ENCODE measurements at regions not wholly inside any gene's neighbourhood (a gene's known extent, or its start where the extent isn't known, plus 50 kb on each side); places are given as distances from the start of the nearest gene placed in this dataset.
A peak's percentile ranks its signal among the peaks of the same experiment; 100 is the strongest.

DNA sequence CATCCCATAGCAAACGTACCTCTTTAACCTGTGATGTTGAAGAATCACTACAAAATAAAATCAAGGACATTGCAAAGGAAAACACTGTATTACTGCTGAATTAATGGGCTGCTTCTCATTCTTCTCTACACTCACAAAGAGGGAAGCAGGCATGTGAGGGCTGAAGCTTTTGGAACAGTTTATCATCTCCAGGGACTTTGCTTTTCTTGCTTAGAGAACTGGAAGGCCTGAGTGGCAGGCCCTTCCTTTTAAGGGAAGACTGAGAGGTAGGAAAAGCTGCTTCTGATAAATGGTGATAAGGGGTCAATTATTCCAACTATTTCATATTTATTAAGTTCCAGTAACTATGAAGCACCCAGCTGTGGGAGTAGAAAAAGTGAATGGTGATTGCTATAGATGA is 649.6 kb downstream of the NTRK3 start:
- TF ChIP-seq, protein P1, sequence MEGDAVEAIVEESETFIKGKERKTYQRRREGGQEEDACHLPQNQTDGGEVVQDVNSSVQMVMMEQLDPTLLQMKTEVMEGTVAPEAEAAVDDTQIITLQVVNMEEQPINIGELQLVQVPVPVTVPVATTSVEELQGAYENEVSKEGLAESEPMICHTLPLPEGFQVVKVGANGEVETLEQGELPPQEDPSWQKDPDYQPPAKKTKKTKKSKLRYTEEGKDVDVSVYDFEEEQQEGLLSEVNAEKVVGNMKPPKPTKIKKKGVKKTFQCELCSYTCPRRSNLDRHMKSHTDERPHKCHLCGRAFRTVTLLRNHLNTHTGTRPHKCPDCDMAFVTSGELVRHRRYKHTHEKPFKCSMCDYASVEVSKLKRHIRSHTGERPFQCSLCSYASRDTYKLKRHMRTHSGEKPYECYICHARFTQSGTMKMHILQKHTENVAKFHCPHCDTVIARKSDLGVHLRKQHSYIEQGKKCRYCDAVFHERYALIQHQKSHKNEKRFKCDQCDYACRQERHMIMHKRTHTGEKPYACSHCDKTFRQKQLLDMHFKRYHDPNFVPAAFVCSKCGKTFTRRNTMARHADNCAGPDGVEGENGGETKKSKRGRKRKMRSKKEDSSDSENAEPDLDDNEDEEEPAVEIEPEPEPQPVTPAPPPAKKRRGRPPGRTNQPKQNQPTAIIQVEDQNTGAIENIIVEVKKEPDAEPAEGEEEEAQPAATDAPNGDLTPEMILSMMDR (IDR thresholded peaks at IDR 0.05; ENCODE audit: insufficient read depth, low read depth, low read length): no peak
- no peaks in the 10 kb centered on the region for H3K36me3 ChIP-seq (ENCODE audit: control insufficient read depth, insufficient read depth, low read length)
- POLR2A ChIA-PET: no interaction called here
- H3K27me3 ChIP-seq (ENCODE audit: control insufficient read depth, insufficient read depth, low read length): no peaks in the 10 kb centered on the region
- DNase-seq (ENCODE audit: low read depth): no peak
- H3K4me3 ChIP-seq (ENCODE audit: low read depth, low read length): no peak overlapping the region
- CTCF ChIA-PET: no interaction called here

DNA sequence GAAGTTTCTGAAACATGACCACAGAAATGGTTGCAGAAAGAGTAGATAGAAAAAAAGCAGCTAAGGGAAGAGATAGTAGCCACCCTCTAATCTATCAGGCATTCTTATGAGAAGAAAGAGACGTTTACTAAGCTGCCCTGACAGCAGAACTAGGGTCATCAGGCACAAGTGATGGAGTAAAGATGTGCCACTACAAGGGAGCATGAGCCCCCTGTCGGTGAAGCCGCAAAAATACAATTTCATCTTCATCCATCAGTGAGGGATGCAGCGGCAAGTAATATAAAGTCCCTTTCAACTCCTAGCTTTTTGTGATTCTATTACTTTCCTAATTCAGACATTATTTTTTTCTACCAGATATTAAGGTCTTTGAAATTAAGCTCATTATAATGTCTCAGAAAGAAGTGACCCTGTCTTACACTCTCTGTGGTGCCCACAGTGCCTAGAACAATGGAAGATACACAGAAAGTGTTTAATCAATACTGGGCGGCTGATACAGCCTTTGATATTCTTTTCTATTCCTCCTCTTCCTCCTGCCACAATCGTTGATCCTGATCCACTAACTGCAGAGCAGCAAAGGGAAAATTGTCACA is 651.6 kb downstream of the NTRK3 start:
- Histone ChIP-seq H3K36me3 (ENCODE audit: control insufficient read depth, insufficient read depth, low read length) (no peaks in the 10 kb centered on the region), H3K4me3 (ENCODE audit: low read depth, low read length) (no peak overlapping the region), H3K27me3 (ENCODE audit: control insufficient read depth, insufficient read depth, low read length) (no peaks in the 10 kb centered on the region)
- ChIA-PET CTCF (interaction anchor here (0.6 kb wide), 1 partner anchor 131 kb away, joined by 4 read pairs; no protein-coding TSS in a partner anchor), POLR2A (no interaction called here)
- DNase-seq (ENCODE audit: low read depth): no peak
- TF ChIP-seq, protein P1 (IDR thresholded peaks at IDR 0.05; ENCODE audit: insufficient read depth, low read depth, low read length): peak; percentile 13; the same call in 1 of the 2 replicates

DNA sequence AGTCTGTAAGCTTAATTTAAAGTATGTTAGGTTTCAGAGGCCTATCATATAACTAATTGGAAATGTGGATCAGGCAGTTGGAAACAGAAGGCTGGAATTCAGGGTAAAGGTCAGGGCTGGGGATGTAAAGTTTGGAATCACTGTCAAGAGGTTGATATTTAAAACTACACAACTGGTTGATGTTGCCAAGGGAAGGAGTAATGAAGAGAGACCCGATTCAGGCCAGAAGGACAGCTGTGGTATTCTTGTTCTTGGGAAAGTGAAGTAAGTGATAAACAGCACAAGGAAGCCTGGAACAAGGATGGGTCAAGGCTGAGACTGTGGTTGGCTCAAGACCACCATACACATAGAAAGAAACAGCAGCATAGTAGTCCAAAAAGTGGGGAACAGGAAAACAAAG is 654.2 kb downstream of the NTRK3 start:
- TF ChIP-seq, protein P1 (IDR thresholded peaks at IDR 0.05; ENCODE audit: insufficient read depth, low read depth, low read length): no peak
- H3K27me3 ChIP-seq (ENCODE audit: control insufficient read depth, insufficient read depth, low read length): no peaks in the 10 kb centered on the region
- POLR2A ChIA-PET: no interaction called here
- DNase-seq (ENCODE audit: low read depth): no peak
- H3K4me3 ChIP-seq (ENCODE audit: low read depth, low read length): no peak overlapping the region
- CTCF ChIA-PET: no interaction called here
- no peaks in the 10 kb centered on the region for H3K36me3 ChIP-seq (ENCODE audit: control insufficient read depth, insufficient read depth, low read length)

DNA sequence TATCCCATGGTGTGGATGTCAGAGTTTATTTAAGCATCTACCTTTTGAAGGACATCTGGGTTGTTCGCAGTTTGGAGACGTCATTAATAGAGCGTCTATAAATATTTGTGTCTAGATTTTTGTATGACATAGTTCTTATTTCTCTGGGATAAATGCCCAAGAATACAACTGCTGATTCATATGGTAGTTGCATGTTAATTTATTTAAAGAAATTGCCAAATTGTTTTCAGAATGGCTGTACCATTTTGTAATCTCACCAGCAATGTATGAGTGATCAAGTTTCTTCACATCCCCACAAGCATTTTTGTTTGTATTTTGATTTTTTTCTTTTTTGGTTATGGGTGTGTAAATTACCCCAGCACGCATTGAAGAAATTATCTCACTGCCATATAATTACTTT is 656.9 kb downstream of the NTRK3 start:
- no peaks in the 10 kb centered on the region for H3K27me3 ChIP-seq (ENCODE audit: control insufficient read depth, insufficient read depth, low read length)
- DNase-seq (ENCODE audit: low read depth): no peak
- H3K36me3 ChIP-seq (ENCODE audit: control insufficient read depth, insufficient read depth, low read length): no peaks in the 10 kb centered on the region
- ChIA-PET CTCF (interaction anchor here (0.7 kb wide), 2 partner anchors 400 to 1543 kb away, joined by 3 to 4 read pairs; no protein-coding TSS in a partner anchor), POLR2A (no interaction called here)
- TF ChIP-seq, protein P1 (IDR thresholded peaks at IDR 0.05; ENCODE audit: insufficient read depth, low read depth, low read length): no peak
- no peak overlapping the region for H3K4me3 ChIP-seq (ENCODE audit: low read depth, low read length)

DNA sequence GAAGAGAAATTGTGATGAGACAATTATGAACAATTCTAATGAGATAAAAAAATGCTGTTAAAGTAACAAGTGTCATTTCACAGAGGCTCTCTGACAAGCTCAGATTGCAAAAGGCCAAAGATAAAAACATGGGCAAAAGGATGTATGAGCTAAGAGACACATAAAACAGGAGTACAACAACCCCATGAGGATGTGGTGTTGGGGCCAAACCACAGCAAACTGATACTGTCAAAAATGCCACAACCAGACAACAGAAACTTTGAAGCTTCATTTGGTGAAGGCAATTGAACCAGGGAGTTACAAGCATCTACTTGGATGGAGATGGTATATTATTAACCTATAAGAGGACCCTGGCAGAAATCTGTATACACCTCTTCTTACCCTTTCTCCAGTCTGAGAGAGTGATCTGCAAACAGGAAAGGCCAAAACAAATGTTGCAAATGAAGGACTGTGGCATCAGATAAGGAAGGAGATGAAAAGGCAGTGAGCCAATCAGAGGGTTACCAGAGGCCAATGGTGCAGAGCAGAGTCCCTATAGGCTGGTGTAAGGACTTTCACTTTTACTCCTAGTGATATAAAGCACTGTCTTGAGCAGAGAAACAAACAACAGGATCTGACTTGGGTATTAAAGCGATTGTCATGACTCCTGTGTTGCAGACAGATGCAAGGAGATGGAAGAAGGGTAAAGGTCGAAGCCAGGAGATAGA is 659.0 kb downstream of the NTRK3 start:
- POLR2A ChIA-PET: no interaction called here
- TF ChIP-seq, protein P1 (IDR thresholded peaks at IDR 0.05; ENCODE audit: insufficient read depth, low read depth, low read length): no peak
- Histone ChIP-seq H3K4me3 (ENCODE audit: low read depth, low read length) (no peak overlapping the region), H3K36me3 (ENCODE audit: control insufficient read depth, insufficient read depth, low read length) (no peaks in the 10 kb centered on the region), H3K27me3 (ENCODE audit: control insufficient read depth, insufficient read depth, low read length) (no peaks in the 10 kb centered on the region)
- CTCF ChIA-PET: no interaction called here
- no peak for DNase-seq (ENCODE audit: low read depth)

All from BJ (cell line).